ENCODE measurements at regions not wholly inside any gene's neighbourhood (a gene's known extent, or its start where the extent isn't known, plus 50 kb on each side); places are given as distances from the start of the nearest gene placed in this dataset.
A peak's percentile ranks its signal among the peaks of the same experiment; 100 is the strongest.

- POLR2A ChIA-PET, result no interaction called here
- DNase-seq (ENCODE audit: low spot score) (peak; percentile 14), FAIRE-seq (peak; percentile 47), ATAC-seq (peak; percentile 39; the same call in 1 of the 3 replicates)
- in situ Hi-C loops (cut with HindIII; ENCODE audit: extremely low pct_ligation_motif_present, low pct_unique_long_range_greater_than_20kb) (no loop called here), intact Hi-C loops (cut with micrococcal nuclease; ENCODE audit: unreplicated experiment) (no loop called here)
- Histone ChIP-seq H3K4me2 (ENCODE audit: low read depth, low read length) (no peak overlapping the region), H3K9ac (ENCODE audit: insufficient read depth, low read depth, low read length) (no peak overlapping the region), H3K4me3 (replicated peaks in 1 of 3; ENCODE audit: insufficient read depth in 1 of 3, low read depth in 2 of 3, low read length in 3 of 3) (no peak overlapping the region), H3K9me3 (ENCODE audit: low read length) (no peaks in the 10 kb centered on the region), H3K27ac (ENCODE audit: extremely low read length, insufficient read depth, low read length) (no peak overlapping the region), H3K36me3 (replicated peaks in 1 of 2; ENCODE audit: control insufficient read depth in 1 of 2, insufficient read depth in 2 of 2, low read length in 2 of 2) (no peaks in the 10 kb centered on the region), H3K4me1 (ENCODE audit: insufficient read depth, low read length) (no peaks in the 10 kb centered on the region), H2AFZ (ENCODE audit: low read length) (no peak overlapping the region), H4K20me1 (ENCODE audit: insufficient read depth, low read length) (no peaks in the 10 kb centered on the region), H3K27me3 (ENCODE audit: control insufficient read depth in 1 of 2, insufficient read depth in 2 of 2, low read length in 2 of 2) (peaks cover 0 to 5% of the 10 kb centered on the region in 2 experiments; a peak in 2 of 5 replicates), H3K79me2 (ENCODE audit: insufficient read depth, low read length) (no peaks in the 10 kb centered on the region)
- CTCF ChIA-PET (ENCODE audit: low intra/inter-chr PET ratio, low total read pairs), result interaction anchor here (1.2 to 1.6 kb wide), 2 partner anchors 252 to 748 kb away, joined by 3 to 4 read pairs; no protein-coding TSS in a partner anchor
- no TSS peak for BruUV-seq (replicated peaks)
- TF ChIP-seq UBTF (CRISPR knock-in tag; IDR thresholded peaks at IDR 0.05) (no peak), PCBP2 (optimal IDR thresholded peaks at IDR 0.05; ENCODE audit: low read depth, low read length, poor library complexity, severe bottlenecking) (no peak), STAG1 (CRISPR knock-in tag; IDR thresholded peaks at IDR 0.05) (peak; percentile 46), CTCF (CRISPR knock-in tag; IDR thresholded peaks at IDR 0.05) (peak; percentile 60), MBNL3 (CRISPR knock-in tag; conservative IDR thresholded peaks at IDR 0.05) (no peak), TMF1 (CRISPR knock-in tag; IDR thresholded peaks at IDR 0.05; ENCODE audit: low read depth) (no peak)
- 1% methylated on average over 5 of the region's 5 CpGs for WGBS (ENCODE audit: low lambda C conversion rate)
Observed at GRCh38 chr10:6669269-6669859, 89.3 kb upstream of the PRKCQ start.
